HEK293 (cell line): ENCODE measurements at regions not wholly inside any gene's neighbourhood (a gene's known extent, or its start where the extent isn't known, plus 50 kb on each side); places are given as distances from the start of the nearest gene placed in this dataset.
A peak's percentile ranks its signal among the peaks of the same experiment; 100 is the strongest.

ENCODE experiments used
- CTCF ChIA-PET: fragments of 350-600 bp; formaldehyde crosslinking; extraction: SDS; loops from one replicate; lab custom pipeline; 2021; ENCODE audit warnings: antibody characterized with exemption; lab: Yijun Ruan, JAX
- POLR2A ChIA-PET: fragments of 300-600 bp; formaldehyde crosslinking; extraction: SDS; loops from one replicate; lab custom pipeline; 2020; ENCODE audit warnings: antibody characterized with exemption, inconsistent platforms; lab: Yijun Ruan, JAX
- H3K27ac ChIP-seq: fragments of 200-500 bp; sonication (Bioruptor generic); 2 replicates; pipeline ENCODE4 v1.5.1; 2014; ENCODE audit warnings: low read depth, low read length, control low read depth, inconsistent platforms; ENCODE audit errors: extremely low read depth
- H3K36me3 ChIP-seq, 2 experiments: fragments of 200-500 bp in 1 of 2; sonication (Bioruptor generic) in 1 of 2; 1 replicate in 1 of 2; 2 replicates in 1 of 2; pipeline ENCODE4 v1.5.1; 2014 to 2017; ENCODE audit warnings: inconsistent platforms in 2 of 2, low read length in 2 of 2; ENCODE audit not compliant: control insufficient read depth in 2 of 2, insufficient read depth in 1 of 2
- H3K4me1 ChIP-seq: fragments of 200-500 bp; sonication (Bioruptor generic); 2 replicates; pipeline ENCODE4 v1.5.1; 2014; ENCODE audit warnings: mild to moderate bottlenecking, low read length, inconsistent platforms; ENCODE audit not compliant: control insufficient read depth, insufficient read depth
- H3K4me3 ChIP-seq: 2 replicates; pipeline ENCODE4 v1.5.1; 2011; ENCODE audit warnings: low read depth, mild to moderate bottlenecking, control low read depth, low read length, moderate library complexity
- H3K9me3 ChIP-seq: fragments of 200-500 bp; sonication (Bioruptor generic); 2 replicates; pipeline ENCODE4 v1.5.1; 2014; ENCODE audit warnings: low read depth, low read length, inconsistent platforms; ENCODE audit not compliant: control insufficient read depth, insufficient read depth
- BCL11A ChIP-seq: fragments of 450-650 bp; formaldehyde crosslinking; IDR thresholded peaks from 2 replicates; pipeline ENCODE4 v1.5.1; 2016; ENCODE audit warnings: low read depth, missing biosample characterization, missing genetic modification characterization
- GFI1B ChIP-seq: fragments of 450-650 bp; formaldehyde crosslinking; IDR thresholded peaks from 2 replicates; pipeline ENCODE4 v1.5.1; 2016; ENCODE audit warnings: missing biosample characterization, missing genetic modification characterization
- GLIS1 ChIP-seq: fragments of 450-650 bp; formaldehyde crosslinking; IDR thresholded peaks from 2 replicates; pipeline ENCODE4 v1.5.1; 2016; ENCODE audit warnings: missing biosample characterization, missing genetic modification characterization
- SCRT1 ChIP-seq: fragments of 450-650 bp; formaldehyde crosslinking; IDR thresholded peaks from 2 replicates; pipeline ENCODE4 v1.5.1; 2016; ENCODE audit warnings: missing biosample characterization, missing genetic modification characterization, borderline replicate concordance
- ZBTB20 ChIP-seq: fragments of 450-650 bp; formaldehyde crosslinking; IDR thresholded peaks from 2 replicates; pipeline ENCODE4 v1.5.1; 2016; ENCODE audit warnings: missing biosample characterization, missing genetic modification characterization
- ZEB2 ChIP-seq: fragments of 450-650 bp; formaldehyde crosslinking; IDR thresholded peaks from 2 replicates; pipeline ENCODE4 v1.5.1; 2016; ENCODE audit warnings: missing biosample characterization, missing genetic modification characterization
- ZNF132 ChIP-seq: fragments of 450-650 bp; formaldehyde crosslinking; IDR thresholded peaks from 2 replicates; pipeline ENCODE4 v1.5.1; 2017; ENCODE audit warnings: missing biosample characterization, missing genetic modification characterization, borderline replicate concordance
- ZNF140 ChIP-seq: fragments of 450-650 bp; formaldehyde crosslinking; IDR thresholded peaks from 2 replicates; pipeline ENCODE4 v1.5.1; 2016; ENCODE audit warnings: missing biosample characterization, missing genetic modification characterization
- ZNF214 ChIP-seq: fragments of 450-650 bp; formaldehyde crosslinking; IDR thresholded peaks from 2 replicates; pipeline ENCODE4 v1.5.1; 2017; ENCODE audit warnings: missing biosample characterization, mild to moderate bottlenecking, missing genetic modification characterization, borderline replicate concordance
- ZNF24 ChIP-seq: fragments of 450-650 bp; formaldehyde crosslinking; IDR thresholded peaks from 2 replicates; pipeline ENCODE4 v1.5.1; 2016; ENCODE audit warnings: missing biosample characterization, missing genetic modification characterization
- ZNF26 ChIP-seq: fragments of 450-650 bp; formaldehyde crosslinking; IDR thresholded peaks from 2 replicates; pipeline ENCODE4 v1.5.1; 2016; ENCODE audit warnings: missing biosample characterization, missing genetic modification characterization
- ZNF292 ChIP-seq: fragments of 450-650 bp; formaldehyde crosslinking; IDR thresholded peaks from 2 replicates; pipeline ENCODE4 v1.5.1; 2016; ENCODE audit warnings: low read depth, missing biosample characterization, missing genetic modification characterization, borderline replicate concordance
- ZNF302 ChIP-seq: fragments of 450-650 bp; formaldehyde crosslinking; IDR thresholded peaks from 2 replicates; pipeline ENCODE4 v1.5.1; 2016; ENCODE audit warnings: missing biosample characterization, missing genetic modification characterization, low read depth
- ZNF350 ChIP-seq: fragments of 450-650 bp; formaldehyde crosslinking; IDR thresholded peaks from 2 replicates; pipeline ENCODE4 v1.5.0; 2017; ENCODE audit warnings: missing biosample characterization, mild to moderate bottlenecking, missing genetic modification characterization
- ZNF391 ChIP-seq: fragments of 450-650 bp; formaldehyde crosslinking; IDR thresholded peaks from 2 replicates; pipeline ENCODE4 v1.5.1; 2016; ENCODE audit warnings: low read depth, missing biosample characterization, missing genetic modification characterization, borderline replicate concordance
- ZNF394 ChIP-seq: fragments of 450-650 bp; formaldehyde crosslinking; IDR thresholded peaks from 2 replicates; pipeline ENCODE4 v1.5.1; 2016; ENCODE audit warnings: missing biosample characterization, missing genetic modification characterization, mild to moderate bottlenecking, moderate library complexity, borderline replicate concordance
- ZNF449 ChIP-seq: fragments of 450-650 bp; formaldehyde crosslinking; IDR thresholded peaks from 2 replicates; pipeline ENCODE4 v1.5.1; 2017; ENCODE audit warnings: missing biosample characterization, mild to moderate bottlenecking, missing genetic modification characterization, moderate library complexity
- ZNF623 ChIP-seq: fragments of 450-650 bp; formaldehyde crosslinking; IDR thresholded peaks from 2 replicates; pipeline ENCODE4 v1.5.1; 2016; ENCODE audit warnings: missing biosample characterization, missing genetic modification characterization
- ZSCAN30 ChIP-seq: fragments of 450-650 bp; IDR thresholded peaks from 2 replicates; pipeline ENCODE4 v1.5.1; 2018; ENCODE audit warnings: missing biosample characterization, mild to moderate bottlenecking, missing genetic modification characterization, moderate library complexity
- ZSCAN5A ChIP-seq: fragments of 450-650 bp; formaldehyde crosslinking; IDR thresholded peaks from 2 replicates; pipeline ENCODE4 v1.5.1; 2016; ENCODE audit warnings: missing biosample characterization, missing genetic modification characterization
- TF ChIP-seq, protein P1 (sequence below): fragments of 450-650 bp; formaldehyde crosslinking; IDR thresholded peaks from 2 replicates; pipeline ENCODE4 v1.5.1; 2017; ENCODE audit warnings: missing biosample characterization, missing genetic modification characterization

- no peaks in the 10 kb centered on the region for H3K9me3 ChIP-seq
- TF ChIP-seq SCRT1 (tag by site-specific recombination), result no peak
- TF ChIP-seq ZNF214 (tag by site-specific recombination), result no peak
- TF ChIP-seq ZNF292 (tag by site-specific recombination), result no peak
- ChIA-PET POLR2A (no interaction called here), CTCF (no interaction called here)
- no peak overlapping the region for H3K27ac ChIP-seq
- no peak overlapping the region for H3K4me3 ChIP-seq
- no peaks in the 10 kb centered on the region for H3K36me3 ChIP-seq
- no peaks in the 10 kb centered on the region for H3K4me1 ChIP-seq
Measured at GRCh38 chr18:75156831-75157230, 52.1 kb downstream of the PTGR3 start.

DNA sequence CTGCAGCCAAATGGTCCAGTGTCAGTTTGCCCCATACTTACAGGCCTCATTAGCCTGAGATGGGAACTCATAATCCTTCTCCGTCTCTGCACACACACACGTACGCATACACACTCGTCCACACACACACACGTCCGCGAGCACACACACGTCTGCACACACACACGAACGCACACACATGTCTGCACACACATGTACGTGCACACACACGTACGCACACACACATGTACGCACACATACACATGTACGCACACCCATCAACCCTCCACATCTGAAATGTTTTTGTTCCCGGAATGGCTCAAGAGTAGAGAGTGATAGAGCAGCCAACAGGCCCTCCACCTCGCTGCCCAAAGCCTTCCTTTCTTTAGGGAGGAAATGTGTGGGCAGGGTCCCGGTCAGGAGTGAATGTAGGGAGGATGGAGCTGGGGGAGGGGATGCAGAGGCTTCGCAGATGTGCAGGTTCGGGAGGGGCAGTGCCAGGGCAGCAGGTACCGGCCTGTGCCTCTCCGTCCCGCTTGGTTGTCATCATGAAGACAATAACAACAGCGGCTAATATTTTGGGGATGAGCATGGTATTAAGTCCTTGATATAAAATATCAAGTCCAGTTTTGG is 52.7 kb downstream of the PTGR3 start:
- no peak overlapping the region for H3K4me3 ChIP-seq
- POLR2A ChIA-PET, result no interaction called here
- no peaks in the 10 kb centered on the region for H3K36me3 ChIP-seq
- TF ChIP-seq ZNF394 (tag by site-specific recombination) (no peak), ZNF449 (tag by site-specific recombination) (no peak)
- TF ChIP-seq, protein P1, sequence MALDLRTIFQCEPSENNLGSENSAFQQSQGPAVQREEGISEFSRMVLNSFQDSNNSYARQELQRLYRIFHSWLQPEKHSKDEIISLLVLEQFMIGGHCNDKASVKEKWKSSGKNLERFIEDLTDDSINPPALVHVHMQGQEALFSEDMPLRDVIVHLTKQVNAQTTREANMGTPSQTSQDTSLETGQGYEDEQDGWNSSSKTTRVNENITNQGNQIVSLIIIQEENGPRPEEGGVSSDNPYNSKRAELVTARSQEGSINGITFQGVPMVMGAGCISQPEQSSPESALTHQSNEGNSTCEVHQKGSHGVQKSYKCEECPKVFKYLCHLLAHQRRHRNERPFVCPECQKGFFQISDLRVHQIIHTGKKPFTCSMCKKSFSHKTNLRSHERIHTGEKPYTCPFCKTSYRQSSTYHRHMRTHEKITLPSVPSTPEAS, result peak; percentile 77
- CTCF ChIA-PET, result no interaction called here
- H3K4me1 ChIP-seq, result no peaks in the 10 kb centered on the region
- H3K9me3 ChIP-seq, result no peaks in the 10 kb centered on the region; the same call in 1 of the 2 replicates
- H3K27ac ChIP-seq, result no peak overlapping the region

- TF ChIP-seq GFI1B (no peak), ZNF292 (tag by site-specific recombination) (no peak), ZNF140 (no peak), ZBTB20 (no peak), ZNF350 (no peak), ZNF26 (tag by site-specific recombination) (no peak), ZNF391 (tag by site-specific recombination) (no peak), ZNF132 (tag by site-specific recombination) (no peak), ZNF623 (tag by site-specific recombination) (no peak), BCL11A (no peak), ZSCAN5A (no peak), GLIS1 (tag by site-specific recombination) (no peak), ZSCAN30 (tag by site-specific recombination) (no peak), ZNF24 (tag by site-specific recombination) (no peak), ZNF302 (tag by site-specific recombination) (no peak), ZEB2 (tag by site-specific recombination) (no peak)
- no peaks in the 10 kb centered on the region for H3K36me3 ChIP-seq
Measured at GRCh38 chr18:75154997-75155396, 53.9 kb downstream of the PTGR3 start.

More at GRCh38 chr18:75154997-75155396, 53.9 kb downstream of the PTGR3 start:
- ChIA-PET CTCF (no interaction called here), POLR2A (no interaction called here)
- Histone ChIP-seq H3K9me3 (no peaks in the 10 kb centered on the region; the same call in 1 of the 2 replicates), H3K4me1 (no peaks in the 10 kb centered on the region), H3K27ac (no peak overlapping the region), H3K4me3 (no peak overlapping the region)
